SK-N-SH (cell line): ENCODE measurements at regions not wholly inside any gene's neighbourhood (a gene's known extent, or its start where the extent isn't known, plus 50 kb on each side); places are given as distances from the start of the nearest gene placed in this dataset.

Source experiments
- CTCF ChIA-PET: fragments of 300-600, 350-600 bp; formaldehyde crosslinking; extraction: SDS; loops from one replicate; lab custom pipeline; 2021; lab: Yijun Ruan, JAX
- POLR2A ChIA-PET: fragments of 350-600 bp; sonication (Branson Sonifier 250); formaldehyde crosslinking; extraction: SDS; loops from one replicate; lab custom pipeline; 2020; ENCODE audit warnings: antibody characterized with exemption, inconsistent platforms; lab: Yijun Ruan, JAX
- DNase-seq: peaks from one replicate; pipeline ENCODE4 v3.0.0; 2012
- H2AFZ ChIP-seq: fragments of 200-600 bp; sonication (generic); 2 replicates; pipeline ENCODE4 v1.8.1; 2016; ENCODE audit warnings: antibody characterized with exemption, mild to moderate bottlenecking, low read depth
- H3F3A ChIP-seq: fragments of 200-600 bp; sonication (generic); replicated peaks from 2 replicates; pipeline ENCODE3; 2016; ENCODE audit warnings: antibody characterized with exemption, mild to moderate bottlenecking; ENCODE audit not compliant: insufficient read depth
- H3K27ac ChIP-seq, 2 experiments: fragments of 200-500 bp in 1 of 2; fragments of 200-600 bp in 1 of 2; sonication (Bioruptor generic) in 1 of 2; sonication (generic), shearing (Covaris generic) in 1 of 2; 2 replicates each; pipeline versions ENCODE4 v1.5.1 to v1.6.1; 2014 to 2016; ENCODE audit warnings: low read depth in 2 of 2, inconsistent platforms in 1 of 2, low read length in 1 of 2, mild to moderate bottlenecking in 1 of 2, mixed read lengths in 1 of 2
- H3K27me3 ChIP-seq: fragments of 200-600 bp; sonication (generic), shearing (Covaris generic); 2 replicates; pipeline ENCODE4 v1.6.1; 2016; ENCODE audit warnings: mixed run types; ENCODE audit not compliant: insufficient read depth
- H3K36me3 ChIP-seq, 2 experiments: fragments of 200-500 bp in 1 of 2; fragments of 200-600 bp in 1 of 2; sonication (Bioruptor generic) in 1 of 2; sonication (generic) in 1 of 2; replicated peaks in 1 of 2; 2 replicates each; pipeline versions ENCODE3 to v1.5.1; 2014 to 2016; ENCODE audit warnings: low read length in 1 of 2, mild to moderate bottlenecking in 1 of 2; ENCODE audit not compliant: insufficient read depth in 2 of 2, control insufficient read depth in 1 of 2
- H3K4me1 ChIP-seq, 2 experiments: fragments of 200-500 bp in 1 of 2; fragments of 200-600 bp in 1 of 2; sonication (Bioruptor generic) in 1 of 2; sonication (generic), shearing (Covaris generic) in 1 of 2; 2 replicates each; pipeline versions ENCODE4 v1.5.1 to v1.6.1; 2014 to 2016; ENCODE audit warnings: low read depth in 1 of 2, low read length in 1 of 2, mixed run types in 1 of 2; ENCODE audit not compliant: insufficient read depth in 2 of 2, control insufficient read depth in 1 of 2
- H3K4me2 ChIP-seq: fragments of 200-600 bp; sonication (generic), shearing (Covaris generic); 2 replicates; pipeline ENCODE4 v1.6.1; 2017; ENCODE audit warnings: mixed run types
- H3K4me3 ChIP-seq, 2 experiments: fragments of 200-500 bp in 1 of 2; fragments of 200-600 bp in 1 of 2; sonication (Bioruptor generic) in 1 of 2; sonication (generic), shearing (Covaris generic) in 1 of 2; 2 replicates each; pipeline versions ENCODE4 v1.5.1 to v1.8.1; 2014 to 2016; ENCODE audit warnings: low read depth in 2 of 2, inconsistent platforms in 1 of 2, low read length in 1 of 2, mild to moderate bottlenecking in 1 of 2, mixed read lengths in 1 of 2, moderate library complexity in 1 of 2
- H3K79me2 ChIP-seq: fragments of 200-600 bp; sonication (generic); 2 replicates; pipeline ENCODE4 v1.8.1; 2017; ENCODE audit warnings: mild to moderate bottlenecking; ENCODE audit not compliant: insufficient read depth
- H3K9ac ChIP-seq: fragments of 200-600 bp; sonication (generic); 2 replicates; pipeline ENCODE4 v1.6.1; 2017; ENCODE audit warnings: mixed run types
- H3K9me2 ChIP-seq: fragments of 200-600 bp; sonication (generic); 2 replicates; pipeline ENCODE4 v1.6.1; 2017; ENCODE audit warnings: mixed run types
- H3K9me3 ChIP-seq: fragments of 200-600 bp; sonication (generic); 2 replicates; pipeline ENCODE4 v1.6.1; 2017; ENCODE audit warnings: mixed run types, mild to moderate bottlenecking, moderate library complexity
- H4K20me1 ChIP-seq: fragments of 200-600 bp; sonication (generic); 2 replicates; pipeline ENCODE4 v1.6.1; 2017; ENCODE audit warnings: mild to moderate bottlenecking, mixed run types; ENCODE audit not compliant: insufficient read depth
- CHD2 ChIP-seq: fragments of 150-350 bp; IDR thresholded peaks from 2 replicates; pipeline ENCODE4 v1.6.1; 2018; ENCODE audit warnings: low read length; ENCODE audit not compliant: partially characterized antibody
- ELF1 ChIP-seq: IDR thresholded peaks from 2 replicates; pipeline ENCODE4 v1.4.0; 2012
- EP300 ChIP-seq, 2 experiments: IDR thresholded peaks; 2 replicates each; pipeline versions ENCODE4 v1.4.0 to v1.6.1; 2012; ENCODE audit warnings: borderline replicate concordance in 1 of 2, low read depth in 1 of 2, low read length in 1 of 2
- FOXJ3 ChIP-seq: sonication (generic); formaldehyde crosslinking; IDR thresholded peaks from 2 replicates; pipeline ENCODE4 v1.5.1; 2020; ENCODE audit warnings: mild to moderate bottlenecking, missing genetic modification reagents
- JUND ChIP-seq: IDR thresholded peaks from 2 replicates; pipeline ENCODE4 v1.4.0; 2012
- MEF2A ChIP-seq: IDR thresholded peaks from 2 replicates; pipeline ENCODE4 v1.4.0; 2012; ENCODE audit warnings: low read depth, borderline replicate concordance
- MXI1 ChIP-seq: IDR thresholded peaks from 2 replicates; pipeline ENCODE4 v1.6.1; 2012; ENCODE audit warnings: mild to moderate bottlenecking, low read depth, low read length, improper control_type of control experiment
- RAD21 ChIP-seq: IDR thresholded peaks from 2 replicates; pipeline ENCODE4 v1.6.1; 2012; ENCODE audit warnings: mild to moderate bottlenecking, low read length
- RFX5 ChIP-seq: IDR thresholded peaks from 2 replicates; pipeline ENCODE4 v1.6.1; 2012; ENCODE audit warnings: mild to moderate bottlenecking, improper control_type of control experiment, low read length
- SIN3A ChIP-seq: IDR thresholded peaks from 2 replicates; pipeline ENCODE4 v1.6.1; 2012; ENCODE audit warnings: low read depth, mild to moderate bottlenecking, low read length, moderate library complexity, borderline replicate concordance
- SMC3 ChIP-seq: IDR thresholded peaks from 2 replicates; pipeline ENCODE4 v1.6.1; 2012; ENCODE audit warnings: low read depth, low read length, improper control_type of control experiment
- TAF1 ChIP-seq: IDR thresholded peaks from 2 replicates; pipeline ENCODE4 v1.6.1; 2012; ENCODE audit warnings: low read depth, mild to moderate bottlenecking, low read length, moderate library complexity, borderline replicate concordance
- TEAD4 ChIP-seq: IDR thresholded peaks from 2 replicates; pipeline ENCODE4 v1.4.0; 2012; ENCODE audit warnings: mild to moderate bottlenecking, borderline replicate concordance; ENCODE audit not compliant: insufficient read depth
- WGBS: methylation state at CpG from one replicate; pipeline ENCODE4 v1.1.6; 2017; ENCODE audit warnings: low lambda C conversion rate; 5-methylcytosine and 5-hydroxymethylcytosine counted together
- TF ChIP-seq, protein P1 (sequence below): IDR thresholded peaks from 2 replicates; pipeline ENCODE4; 2012
- TF ChIP-seq, protein P2 (sequence below): IDR thresholded peaks from 2 replicates; pipeline ENCODE4 v1.6.1; 2012; ENCODE audit warnings: mild to moderate bottlenecking, low read depth, low read length, moderate library complexity
- TF ChIP-seq, protein P3 (sequence below): fragments of 200-600 bp; sonication (generic); IDR thresholded peaks from 2 replicates; pipeline ENCODE4 v1.6.1; 2017; ENCODE audit warnings: antibody characterized with exemption, mild to moderate bottlenecking, moderate library complexity
- TF ChIP-seq, protein P4 (sequence below): IDR thresholded peaks from 2 replicates; pipeline ENCODE4 v1.4.0; 2012; ENCODE audit warnings: low read depth
- TF ChIP-seq, protein P5 (sequence below): IDR thresholded peaks from 2 replicates; pipeline ENCODE4 v1.4.0; 2012; ENCODE audit warnings: low read depth, borderline replicate concordance

DNA sequence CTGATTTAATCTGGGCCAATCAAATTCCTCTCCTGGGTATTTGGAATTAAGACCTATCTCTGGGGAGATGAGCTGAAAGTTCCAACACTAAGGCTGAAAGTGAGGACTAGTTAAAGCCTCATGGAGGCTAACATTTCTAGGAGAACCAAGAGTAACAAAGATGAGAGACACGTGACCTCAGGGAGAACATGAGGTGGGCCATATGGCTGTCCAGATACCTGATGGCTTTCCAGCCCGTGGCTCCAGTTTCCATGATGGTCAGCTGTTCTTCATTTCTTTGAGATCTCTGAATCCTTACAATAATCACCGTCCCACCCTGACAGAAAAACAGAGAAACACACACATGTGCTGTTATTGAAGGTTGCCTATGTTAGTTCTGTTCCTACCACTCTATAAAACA is 66.1 kb downstream of the LEPR start:
- no peak for DNase-seq
- ChIA-PET POLR2A (no interaction called here), CTCF (no interaction called here)
- Histone ChIP-seq H4K20me1 (no peaks in the 10 kb centered on the region), H3K27ac (no peak overlapping the region), H3K9ac (no peak overlapping the region), H3K9me2 (no peaks in the 10 kb centered on the region), H3K4me2 (no peak overlapping the region), H3K79me2 (no peaks in the 10 kb centered on the region), H3K4me3 (no peak overlapping the region), H2AFZ (no peak overlapping the region), H3K36me3 (no peaks in the 10 kb centered on the region), H3K9me3 (no peaks in the 10 kb centered on the region), H3K27me3 (no peaks in the 10 kb centered on the region), H3K4me1 (no peaks in the 10 kb centered on the region), H3F3A (no peaks in the 10 kb centered on the region)
- 71% methylated on average over 3 of the region's 3 CpGs for whole genome bisulfite sequencing
- TF ChIP-seq CHD2, result no peak
- TF ChIP-seq, protein P1, sequence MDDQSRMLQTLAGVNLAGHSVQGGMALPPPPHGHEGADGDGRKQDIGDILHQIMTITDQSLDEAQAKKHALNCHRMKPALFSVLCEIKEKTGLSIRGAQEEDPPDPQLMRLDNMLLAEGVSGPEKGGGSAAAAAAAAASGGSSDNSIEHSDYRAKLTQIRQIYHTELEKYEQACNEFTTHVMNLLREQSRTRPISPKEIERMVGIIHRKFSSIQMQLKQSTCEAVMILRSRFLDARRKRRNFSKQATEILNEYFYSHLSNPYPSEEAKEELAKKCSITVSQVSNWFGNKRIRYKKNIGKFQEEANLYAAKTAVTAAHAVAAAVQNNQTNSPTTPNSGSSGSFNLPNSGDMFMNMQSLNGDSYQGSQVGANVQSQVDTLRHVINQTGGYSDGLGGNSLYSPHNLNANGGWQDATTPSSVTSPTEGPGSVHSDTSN, result no peak
- no peak for TF ChIP-seq TEAD4
- no peak for TF ChIP-seq MEF2A
- TF ChIP-seq RAD21, result no peak
- no peak for TF ChIP-seq EP300 (IDR thresholded peaks at IDR 0.05; ENCODE audit: borderline replicate concordance in 1 of 2, low read depth in 1 of 2, low read length in 1 of 2)
- TF ChIP-seq, protein P2, sequence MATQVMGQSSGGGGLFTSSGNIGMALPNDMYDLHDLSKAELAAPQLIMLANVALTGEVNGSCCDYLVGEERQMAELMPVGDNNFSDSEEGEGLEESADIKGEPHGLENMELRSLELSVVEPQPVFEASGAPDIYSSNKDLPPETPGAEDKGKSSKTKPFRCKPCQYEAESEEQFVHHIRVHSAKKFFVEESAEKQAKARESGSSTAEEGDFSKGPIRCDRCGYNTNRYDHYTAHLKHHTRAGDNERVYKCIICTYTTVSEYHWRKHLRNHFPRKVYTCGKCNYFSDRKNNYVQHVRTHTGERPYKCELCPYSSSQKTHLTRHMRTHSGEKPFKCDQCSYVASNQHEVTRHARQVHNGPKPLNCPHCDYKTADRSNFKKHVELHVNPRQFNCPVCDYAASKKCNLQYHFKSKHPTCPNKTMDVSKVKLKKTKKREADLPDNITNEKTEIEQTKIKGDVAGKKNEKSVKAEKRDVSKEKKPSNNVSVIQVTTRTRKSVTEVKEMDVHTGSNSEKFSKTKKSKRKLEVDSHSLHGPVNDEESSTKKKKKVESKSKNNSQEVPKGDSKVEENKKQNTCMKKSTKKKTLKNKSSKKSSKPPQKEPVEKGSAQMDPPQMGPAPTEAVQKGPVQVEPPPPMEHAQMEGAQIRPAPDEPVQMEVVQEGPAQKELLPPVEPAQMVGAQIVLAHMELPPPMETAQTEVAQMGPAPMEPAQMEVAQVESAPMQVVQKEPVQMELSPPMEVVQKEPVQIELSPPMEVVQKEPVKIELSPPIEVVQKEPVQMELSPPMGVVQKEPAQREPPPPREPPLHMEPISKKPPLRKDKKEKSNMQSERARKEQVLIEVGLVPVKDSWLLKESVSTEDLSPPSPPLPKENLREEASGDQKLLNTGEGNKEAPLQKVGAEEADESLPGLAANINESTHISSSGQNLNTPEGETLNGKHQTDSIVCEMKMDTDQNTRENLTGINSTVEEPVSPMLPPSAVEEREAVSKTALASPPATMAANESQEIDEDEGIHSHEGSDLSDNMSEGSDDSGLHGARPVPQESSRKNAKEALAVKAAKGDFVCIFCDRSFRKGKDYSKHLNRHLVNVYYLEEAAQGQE, result no peak
- no peak for TF ChIP-seq JUND
- TF ChIP-seq FOXJ3 (CRISPR knock-in tag), result no peak
- TF ChIP-seq, protein P3, sequence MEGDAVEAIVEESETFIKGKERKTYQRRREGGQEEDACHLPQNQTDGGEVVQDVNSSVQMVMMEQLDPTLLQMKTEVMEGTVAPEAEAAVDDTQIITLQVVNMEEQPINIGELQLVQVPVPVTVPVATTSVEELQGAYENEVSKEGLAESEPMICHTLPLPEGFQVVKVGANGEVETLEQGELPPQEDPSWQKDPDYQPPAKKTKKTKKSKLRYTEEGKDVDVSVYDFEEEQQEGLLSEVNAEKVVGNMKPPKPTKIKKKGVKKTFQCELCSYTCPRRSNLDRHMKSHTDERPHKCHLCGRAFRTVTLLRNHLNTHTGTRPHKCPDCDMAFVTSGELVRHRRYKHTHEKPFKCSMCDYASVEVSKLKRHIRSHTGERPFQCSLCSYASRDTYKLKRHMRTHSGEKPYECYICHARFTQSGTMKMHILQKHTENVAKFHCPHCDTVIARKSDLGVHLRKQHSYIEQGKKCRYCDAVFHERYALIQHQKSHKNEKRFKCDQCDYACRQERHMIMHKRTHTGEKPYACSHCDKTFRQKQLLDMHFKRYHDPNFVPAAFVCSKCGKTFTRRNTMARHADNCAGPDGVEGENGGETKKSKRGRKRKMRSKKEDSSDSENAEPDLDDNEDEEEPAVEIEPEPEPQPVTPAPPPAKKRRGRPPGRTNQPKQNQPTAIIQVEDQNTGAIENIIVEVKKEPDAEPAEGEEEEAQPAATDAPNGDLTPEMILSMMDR, result no peak
- TF ChIP-seq, protein P4, sequence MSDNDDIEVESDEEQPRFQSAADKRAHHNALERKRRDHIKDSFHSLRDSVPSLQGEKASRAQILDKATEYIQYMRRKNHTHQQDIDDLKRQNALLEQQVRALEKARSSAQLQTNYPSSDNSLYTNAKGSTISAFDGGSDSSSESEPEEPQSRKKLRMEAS, result no peak
- TF ChIP-seq ELF1, result no peak
- no peak for TF ChIP-seq SIN3A
- TF ChIP-seq TAF1, result no peak
- TF ChIP-seq SMC3, result no peak
- TF ChIP-seq MXI1, result no peak
- TF ChIP-seq, protein P5, sequence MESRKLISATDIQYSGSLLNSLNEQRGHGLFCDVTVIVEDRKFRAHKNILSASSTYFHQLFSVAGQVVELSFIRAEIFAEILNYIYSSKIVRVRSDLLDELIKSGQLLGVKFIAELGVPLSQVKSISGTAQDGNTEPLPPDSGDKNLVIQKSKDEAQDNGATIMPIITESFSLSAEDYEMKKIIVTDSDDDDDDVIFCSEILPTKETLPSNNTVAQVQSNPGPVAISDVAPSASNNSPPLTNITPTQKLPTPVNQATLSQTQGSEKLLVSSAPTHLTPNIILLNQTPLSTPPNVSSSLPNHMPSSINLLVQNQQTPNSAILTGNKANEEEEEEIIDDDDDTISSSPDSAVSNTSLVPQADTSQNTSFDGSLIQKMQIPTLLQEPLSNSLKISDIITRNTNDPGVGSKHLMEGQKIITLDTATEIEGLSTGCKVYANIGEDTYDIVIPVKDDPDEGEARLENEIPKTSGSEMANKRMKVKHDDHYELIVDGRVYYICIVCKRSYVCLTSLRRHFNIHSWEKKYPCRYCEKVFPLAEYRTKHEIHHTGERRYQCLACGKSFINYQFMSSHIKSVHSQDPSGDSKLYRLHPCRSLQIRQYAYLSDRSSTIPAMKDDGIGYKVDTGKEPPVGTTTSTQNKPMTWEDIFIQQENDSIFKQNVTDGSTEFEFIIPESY, result no peak
- TF ChIP-seq RFX5, result no peak
